ENCODE measurements at regions not wholly inside any gene's neighbourhood (a gene's known extent, or its start where the extent isn't known, plus 50 kb on each side); places are given as distances from the start of the nearest gene placed in this dataset.

- in situ Hi-C loops (cut with HindIII; ENCODE audit: low pct_unique_long_range_greater_than_20kb, low sequenced_read_pairs) = no loop called here
- ATAC-seq (no peak), DNase-seq (ENCODE audit: low read depth, low spot score) (no peak)
- BruUV-seq (replicated peaks) = no TSS peak
- H3K36me3 ChIP-seq (ENCODE audit: control insufficient read depth, insufficient read depth, low read length) = no peaks in the 10 kb centered on the region; the same call in 1 of the 2 replicates
- ChIA-PET CTCF (no interaction called here), POLR2A (no interaction called here)
- TF ChIP-seq SIN3A (IDR thresholded peaks at IDR 0.05; ENCODE audit: borderline replicate concordance, insufficient read depth, low read depth, low read length) = no peak
- no peak for TF ChIP-seq POLR2AphosphoS5 (IDR thresholded peaks at IDR 0.05; ENCODE audit: low read depth, low read length)
- no peak for TF ChIP-seq REST (IDR thresholded peaks at IDR 0.05; ENCODE audit: insufficient read depth in 1 of 2, low read depth in 2 of 2, low read length in 1 of 2)
- no peak for TF ChIP-seq TCF7L2 (IDR thresholded peaks at IDR 0.05; ENCODE audit: low read depth, low read length)
- no peaks in the 10 kb centered on the region for H3K4me1 ChIP-seq (ENCODE audit: control insufficient read depth, insufficient read depth, low read length)
- no peak overlapping the region for H3K27ac ChIP-seq (ENCODE audit: low read length)
- no peaks in the 10 kb centered on the region; the same call in 1 of the 2 replicates for H3K9me3 ChIP-seq (ENCODE audit: control insufficient read depth, insufficient read depth, low read depth, low read length)
- intact Hi-C loops (cut with micrococcal nuclease; ENCODE audit: unreplicated experiment) = no loop called here
- H3K27me3 ChIP-seq (ENCODE audit: control insufficient read depth, insufficient read depth, low read length) = no peaks in the 10 kb centered on the region; the same call in 1 of the 2 replicates
- H3K4me3 ChIP-seq (ENCODE audit: low read depth in 2 of 2, low read length in 2 of 2) = no peak overlapping the region
Measured at GRCh38 chr2:172348555-172349288, 78.7 kb upstream of the ITGA6 start.

- TF ChIP-seq REST (IDR thresholded peaks at IDR 0.05; ENCODE audit: insufficient read depth in 1 of 2, low read depth in 2 of 2, low read length in 1 of 2) (no peak), TCF7L2 (IDR thresholded peaks at IDR 0.05; ENCODE audit: low read depth, low read length) (no peak), SIN3A (IDR thresholded peaks at IDR 0.05; ENCODE audit: borderline replicate concordance, insufficient read depth, low read depth, low read length) (no peak), POLR2AphosphoS5 (IDR thresholded peaks at IDR 0.05; ENCODE audit: low read depth, low read length) (no peak), CTCF (IDR thresholded peaks at IDR 0.05) (no peak)
- in situ Hi-C loops (cut with HindIII; ENCODE audit: low pct_unique_long_range_greater_than_20kb, low sequenced_read_pairs) = no loop called here
- intact Hi-C loops (cut with micrococcal nuclease; ENCODE audit: unreplicated experiment) = no loop called here
- ChIA-PET POLR2A (no interaction called here), CTCF (no interaction called here)
- Histone ChIP-seq H3K27me3 (ENCODE audit: control insufficient read depth, insufficient read depth, low read length) (no peaks in the 10 kb centered on the region; the same call in 1 of the 2 replicates), H3K9me3 (ENCODE audit: control insufficient read depth, insufficient read depth, low read depth, low read length) (no peaks in the 10 kb centered on the region), H3K36me3 (ENCODE audit: control insufficient read depth, insufficient read depth, low read length) (no peaks in the 10 kb centered on the region; the same call in 1 of the 2 replicates), H3K4me1 (ENCODE audit: control insufficient read depth, insufficient read depth, low read length) (no peaks in the 10 kb centered on the region), H3K4me3 (ENCODE audit: low read depth in 2 of 2, low read length in 2 of 2) (no peak overlapping the region), H3K27ac (ENCODE audit: low read length) (no peak overlapping the region)
- no TSS peak for BruUV-seq (replicated peaks)
- DNase-seq (ENCODE audit: low read depth, low spot score) (no peak), ATAC-seq (no peak)
Measured at GRCh38 chr2:172350839-172351479, 76.4 kb upstream of the ITGA6 start.

Data from Panc1 (cell line).